ENCODE measurements at regions not wholly inside any gene's neighbourhood (a gene's known extent, or its start where the extent isn't known, plus 50 kb on each side); places are given as distances from the start of the nearest gene placed in this dataset.
"Not testable (repeated sequence)": the region's sequence is repeated elsewhere in the genome, so short reads cannot be mapped to it uniquely, and the experiment has no call there.

- DNase-seq: no peak
Measured at GRCh38 chr5:39717176-39717897, 292.6 kb upstream of the DAB2 start.

- DNase-seq: peak; percentile 18
Measured at GRCh38 chr5:39716532-39717028, 291.8 kb upstream of the DAB2 start.

GRCh38 chr5:39714036-39714698, 289.4 kb upstream of the DAB2 start:
- peak; percentile 18 for DNase-seq

GRCh38 chr5:39713250-39713916, 288.6 kb upstream of the DAB2 start:
- DNase-seq: no peak

- DNase-seq: no peak
Measured at GRCh38 chr5:39712316-39713249, 287.8 kb upstream of the DAB2 start.

- DNase-seq: no peak
Measured at GRCh38 chr5:39711821-39712220, 287.0 kb upstream of the DAB2 start.

GRCh38 chr5:39709032-39709431, 284.3 kb upstream of the DAB2 start:
- no peak for DNase-seq

GRCh38 chr5:39702928-39703327, 278.1 kb upstream of the DAB2 start:
- DNase-seq: no peak

GRCh38 chr5:39700523-39700922, 275.7 kb upstream of the DAB2 start:
- DNase-seq: no peak

GRCh38 chr5:39698838-39699560, 274.2 kb upstream of the DAB2 start:
- DNase-seq: no peak

- no peak for DNase-seq
Measured at GRCh38 chr5:39697881-39698280, 273.1 kb upstream of the DAB2 start.

- DNase-seq: no peak
Measured at GRCh38 chr5:39696672-39697398, 272.1 kb upstream of the DAB2 start.

- no peak for DNase-seq
Measured at GRCh38 chr5:39691993-39692392, 267.2 kb upstream of the DAB2 start.

- no peak for DNase-seq
Measured at GRCh38 chr5:39691136-39691535, 266.4 kb upstream of the DAB2 start.

- no peak for DNase-seq
Measured at GRCh38 chr5:39689919-39690318, 265.1 kb upstream of the DAB2 start.

GRCh38 chr5:39687924-39688323, 263.1 kb upstream of the DAB2 start:
- DNase-seq: not testable (repeated sequence)

- no peak for DNase-seq
Measured at GRCh38 chr5:39680213-39680612, 255.4 kb upstream of the DAB2 start.

GRCh38 chr5:39678534-39678933, 253.8 kb upstream of the DAB2 start:
- no peak for DNase-seq

- DNase-seq: no peak
Measured at GRCh38 chr5:39675676-39676075, 250.9 kb upstream of the DAB2 start.

- no peak for DNase-seq
Measured at GRCh38 chr5:39674209-39675082, 249.7 kb upstream of the DAB2 start.
